Neural cell (in vitro differentiated cells): ENCODE measurements at regions not wholly inside any gene's neighbourhood (a gene's known extent, or its start where the extent isn't known, plus 50 kb on each side); places are given as distances from the start of the nearest gene placed in this dataset.

Experiments used
- H2AFZ ChIP-seq: fragments of 200-600, 300-800 bp; sonication (generic), shearing (Covaris generic); 2 replicates; pipeline ENCODE4 v1.6.0; 2014; ENCODE audit warnings: low read depth, mild to moderate bottlenecking, antibody characterized with exemption, low read length, moderate library complexity
- H3F3A ChIP-seq: fragments of 200-600 bp; shearing (Covaris generic); 2 replicates; pipeline ENCODE4 v1.6.1; 2016; ENCODE audit warnings: mild to moderate bottlenecking, moderate library complexity, mixed read lengths, antibody characterized with exemption, low read length; ENCODE audit not compliant: insufficient read depth, poor library complexity, severe bottlenecking
- H3K27ac ChIP-seq: fragments of 200-600, 300-800 bp; sonication (generic), shearing (Covaris generic); 2 replicates; pipeline ENCODE4 v1.5.1; 2014; ENCODE audit warnings: mild to moderate bottlenecking, low read length, moderate library complexity
- H3K27me3 ChIP-seq: fragments of 300-800, 200-600 bp; sonication (generic), shearing (Covaris generic); 2 replicates; pipeline ENCODE4 v1.6.0; 2014; ENCODE audit warnings: mild to moderate bottlenecking, low read depth, low read length, moderate library complexity; ENCODE audit not compliant: insufficient read depth
- H3K36me3 ChIP-seq: fragments of 300-800, 200-600 bp; sonication (generic), shearing (Covaris generic); 2 replicates; pipeline ENCODE4 v1.5.1; 2014; ENCODE audit warnings: mild to moderate bottlenecking, antibody characterized with exemption, low read length, moderate library complexity; ENCODE audit not compliant: insufficient read depth
- H3K4me2 ChIP-seq: fragments of 300-800, 200-600 bp; sonication (generic), shearing (Covaris generic); 2 replicates; pipeline ENCODE4 v1.6.0; 2014; ENCODE audit warnings: mild to moderate bottlenecking, low read length
- H3K4me3 ChIP-seq: fragments of 300-800, 200-600 bp; sonication (generic), shearing (Covaris generic); 2 replicates; pipeline ENCODE4 v1.5.1; 2014; ENCODE audit warnings: mild to moderate bottlenecking, low read length, moderate library complexity
- H3K79me2 ChIP-seq: fragments of 200-600 bp; shearing (Covaris generic); replicated peaks from 2 replicates; pipeline ENCODE4 v1.6.0; 2014; ENCODE audit warnings: mild to moderate bottlenecking, low read length, moderate library complexity; ENCODE audit not compliant: insufficient read depth
- H3K9ac ChIP-seq: fragments of 300-800, 200-600 bp; sonication (generic), shearing (Covaris generic); 2 replicates; pipeline ENCODE4 v1.6.1; 2016; ENCODE audit warnings: mild to moderate bottlenecking, low read length, mixed read lengths
- H3K9me2 ChIP-seq: fragments of 200-600 bp; shearing (Covaris generic); 2 replicates; pipeline ENCODE4 v1.6.1; 2016; ENCODE audit warnings: mild to moderate bottlenecking, low read length, mixed read lengths; ENCODE audit not compliant: insufficient read depth
- H3K9me3 ChIP-seq: fragments of 200-600, 300-800 bp; sonication (generic), shearing (Covaris generic); 2 replicates; pipeline ENCODE4 v1.6.1; 2016; ENCODE audit warnings: mild to moderate bottlenecking, mixed run types, low read length, moderate library complexity, mixed read lengths
- H4K20me1 ChIP-seq: fragments of 200-600 bp; shearing (Covaris generic); 2 replicates; pipeline ENCODE4 v1.6.1; 2016; ENCODE audit warnings: mild to moderate bottlenecking, mixed run types; ENCODE audit not compliant: insufficient read depth
- EP300 ChIP-seq: fragments of 450-650 bp; conservative IDR thresholded peaks from 2 replicates; pipeline ENCODE4 v1.6.1; 2014; ENCODE audit warnings: antibody characterized with exemption, mild to moderate bottlenecking, moderate library complexity; ENCODE audit not compliant: poor library complexity, severe bottlenecking
- EZH2 ChIP-seq: fragments of 200-600, 300-800 bp; shearing (Covaris generic), sonication (generic); IDR thresholded peaks from 2 replicates; pipeline ENCODE4 v1.6.1; 2014; ENCODE audit warnings: antibody characterized with exemption, low read length, borderline replicate concordance, mild to moderate bottlenecking; ENCODE audit not compliant: insufficient read depth, poor library complexity, severe bottlenecking
- MXI1 ChIP-seq: fragments of 450-650 bp; conservative IDR thresholded peaks from 2 replicates; pipeline ENCODE4 v1.6.1; 2014; ENCODE audit warnings: antibody characterized with exemption, mild to moderate bottlenecking; ENCODE audit not compliant: poor library complexity, severe bottlenecking
- POLR2AphosphoS5 ChIP-seq: IDR thresholded peaks from 2 replicates; pipeline ENCODE4 v1.6.1; 2012
- RAD21 ChIP-seq: fragments of 450-650 bp; conservative IDR thresholded peaks from 2 replicates; pipeline ENCODE4 v1.6.1; 2014; ENCODE audit warnings: antibody characterized with exemption, mild to moderate bottlenecking, moderate library complexity
- SMC3 ChIP-seq: fragments of 450-650 bp; conservative IDR thresholded peaks from 2 replicates; pipeline ENCODE4 v1.6.1; 2014; ENCODE audit warnings: antibody characterized with exemption, mild to moderate bottlenecking, moderate library complexity; ENCODE audit not compliant: poor library complexity
- TAF1 ChIP-seq: IDR thresholded peaks from 2 replicates; pipeline ENCODE4 v1.6.1; 2012; ENCODE audit warnings: low read depth
- TF ChIP-seq, protein P1 (sequence below): fragments of 450-650 bp; IDR thresholded peaks from 2 replicates; pipeline ENCODE4 v1.5.1; 2014; ENCODE audit warnings: antibody characterized with exemption, mild to moderate bottlenecking, moderate library complexity; ENCODE audit not compliant: poor library complexity, severe bottlenecking
- TF ChIP-seq, protein P2 (sequence below): IDR thresholded peaks from 2 replicates; pipeline ENCODE4 v1.6.1; 2012; ENCODE audit warnings: borderline replicate concordance

DNA sequence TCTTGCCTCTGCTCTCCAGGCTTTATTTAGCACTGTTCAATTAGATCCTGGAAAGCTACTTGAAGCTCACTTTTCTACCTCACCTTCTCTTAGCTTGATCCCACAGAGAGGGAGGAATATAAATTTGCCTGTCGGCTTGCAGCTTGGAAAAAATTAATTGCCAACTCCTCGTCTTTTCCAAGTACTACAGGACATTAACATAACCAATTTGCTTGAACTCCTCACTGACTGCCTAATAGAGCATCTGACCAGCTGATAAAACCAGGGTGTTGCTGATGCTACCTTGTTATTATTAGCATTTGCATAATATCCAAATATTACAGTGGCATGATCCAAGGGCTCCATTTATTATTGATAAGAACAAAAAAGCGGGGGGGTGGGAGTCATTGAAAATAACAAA is 561.8 kb downstream of the MCTP2 start:
- H3K36me3 ChIP-seq, result no peaks in the 10 kb centered on the region
- H3F3A ChIP-seq, result no peaks in the 10 kb centered on the region
- H4K20me1 ChIP-seq, result no peaks in the 10 kb centered on the region
- no peak overlapping the region for H3K4me2 ChIP-seq
- no peak overlapping the region for H3K9ac ChIP-seq
- H3K27me3 ChIP-seq, result no peaks in the 10 kb centered on the region
- H3K79me2 ChIP-seq, result no peaks in the 10 kb centered on the region
- no peak overlapping the region for H2AFZ ChIP-seq
- no peak overlapping the region for H3K4me3 ChIP-seq
- TF ChIP-seq EP300, result no peak
- no peak for TF ChIP-seq MXI1
- TF ChIP-seq SMC3, result no peak
- no peak for TF ChIP-seq RAD21
- no peak for TF ChIP-seq POLR2AphosphoS5
- TF ChIP-seq, protein P1, sequence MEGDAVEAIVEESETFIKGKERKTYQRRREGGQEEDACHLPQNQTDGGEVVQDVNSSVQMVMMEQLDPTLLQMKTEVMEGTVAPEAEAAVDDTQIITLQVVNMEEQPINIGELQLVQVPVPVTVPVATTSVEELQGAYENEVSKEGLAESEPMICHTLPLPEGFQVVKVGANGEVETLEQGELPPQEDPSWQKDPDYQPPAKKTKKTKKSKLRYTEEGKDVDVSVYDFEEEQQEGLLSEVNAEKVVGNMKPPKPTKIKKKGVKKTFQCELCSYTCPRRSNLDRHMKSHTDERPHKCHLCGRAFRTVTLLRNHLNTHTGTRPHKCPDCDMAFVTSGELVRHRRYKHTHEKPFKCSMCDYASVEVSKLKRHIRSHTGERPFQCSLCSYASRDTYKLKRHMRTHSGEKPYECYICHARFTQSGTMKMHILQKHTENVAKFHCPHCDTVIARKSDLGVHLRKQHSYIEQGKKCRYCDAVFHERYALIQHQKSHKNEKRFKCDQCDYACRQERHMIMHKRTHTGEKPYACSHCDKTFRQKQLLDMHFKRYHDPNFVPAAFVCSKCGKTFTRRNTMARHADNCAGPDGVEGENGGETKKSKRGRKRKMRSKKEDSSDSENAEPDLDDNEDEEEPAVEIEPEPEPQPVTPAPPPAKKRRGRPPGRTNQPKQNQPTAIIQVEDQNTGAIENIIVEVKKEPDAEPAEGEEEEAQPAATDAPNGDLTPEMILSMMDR, result no peak
- TF ChIP-seq, protein P2, sequence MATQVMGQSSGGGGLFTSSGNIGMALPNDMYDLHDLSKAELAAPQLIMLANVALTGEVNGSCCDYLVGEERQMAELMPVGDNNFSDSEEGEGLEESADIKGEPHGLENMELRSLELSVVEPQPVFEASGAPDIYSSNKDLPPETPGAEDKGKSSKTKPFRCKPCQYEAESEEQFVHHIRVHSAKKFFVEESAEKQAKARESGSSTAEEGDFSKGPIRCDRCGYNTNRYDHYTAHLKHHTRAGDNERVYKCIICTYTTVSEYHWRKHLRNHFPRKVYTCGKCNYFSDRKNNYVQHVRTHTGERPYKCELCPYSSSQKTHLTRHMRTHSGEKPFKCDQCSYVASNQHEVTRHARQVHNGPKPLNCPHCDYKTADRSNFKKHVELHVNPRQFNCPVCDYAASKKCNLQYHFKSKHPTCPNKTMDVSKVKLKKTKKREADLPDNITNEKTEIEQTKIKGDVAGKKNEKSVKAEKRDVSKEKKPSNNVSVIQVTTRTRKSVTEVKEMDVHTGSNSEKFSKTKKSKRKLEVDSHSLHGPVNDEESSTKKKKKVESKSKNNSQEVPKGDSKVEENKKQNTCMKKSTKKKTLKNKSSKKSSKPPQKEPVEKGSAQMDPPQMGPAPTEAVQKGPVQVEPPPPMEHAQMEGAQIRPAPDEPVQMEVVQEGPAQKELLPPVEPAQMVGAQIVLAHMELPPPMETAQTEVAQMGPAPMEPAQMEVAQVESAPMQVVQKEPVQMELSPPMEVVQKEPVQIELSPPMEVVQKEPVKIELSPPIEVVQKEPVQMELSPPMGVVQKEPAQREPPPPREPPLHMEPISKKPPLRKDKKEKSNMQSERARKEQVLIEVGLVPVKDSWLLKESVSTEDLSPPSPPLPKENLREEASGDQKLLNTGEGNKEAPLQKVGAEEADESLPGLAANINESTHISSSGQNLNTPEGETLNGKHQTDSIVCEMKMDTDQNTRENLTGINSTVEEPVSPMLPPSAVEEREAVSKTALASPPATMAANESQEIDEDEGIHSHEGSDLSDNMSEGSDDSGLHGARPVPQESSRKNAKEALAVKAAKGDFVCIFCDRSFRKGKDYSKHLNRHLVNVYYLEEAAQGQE, result no peak
- H3K9me2 ChIP-seq, result no peaks in the 10 kb centered on the region
- no peak overlapping the region for H3K27ac ChIP-seq
- H3K9me3 ChIP-seq, result no peaks in the 10 kb centered on the region

DNA sequence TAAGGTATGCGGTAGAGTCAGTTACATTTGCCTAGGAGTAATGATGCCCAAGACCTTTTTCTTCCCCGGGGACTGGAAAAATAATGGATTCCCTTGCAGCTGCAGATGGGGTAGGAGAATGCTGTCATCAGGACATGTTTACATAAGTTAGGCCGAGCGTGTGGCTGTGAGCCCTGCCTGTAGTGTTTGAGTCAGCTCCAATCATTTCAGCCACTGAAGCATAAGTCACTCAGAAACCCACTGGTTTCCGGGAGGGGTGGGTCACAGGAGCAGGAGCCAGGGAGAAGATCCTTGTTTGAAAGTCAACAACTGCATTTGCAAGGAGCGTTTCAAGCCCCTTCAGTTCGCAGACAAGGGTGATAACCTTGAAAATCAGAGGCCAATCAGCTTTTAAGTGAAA is 562.3 kb downstream of the MCTP2 start:
- no peaks in the 10 kb centered on the region for H3K9me2 ChIP-seq
- H3K4me3 ChIP-seq, result no peak overlapping the region
- no peaks in the 10 kb centered on the region for H3F3A ChIP-seq
- no peak overlapping the region for H3K4me2 ChIP-seq
- no peak overlapping the region for H3K27ac ChIP-seq
- no peak overlapping the region for H3K9ac ChIP-seq
- no peak overlapping the region for H2AFZ ChIP-seq
- H3K79me2 ChIP-seq, result no peaks in the 10 kb centered on the region
- H3K9me3 ChIP-seq, result no peaks in the 10 kb centered on the region
- H3K27me3 ChIP-seq, result no peaks in the 10 kb centered on the region
- no peaks in the 10 kb centered on the region for H4K20me1 ChIP-seq
- H3K36me3 ChIP-seq, result no peaks in the 10 kb centered on the region
- no peak for TF ChIP-seq SMC3
- TF ChIP-seq MXI1, result no peak
- TF ChIP-seq, protein P2, result no peak
- TF ChIP-seq, protein P1, result no peak
- TF ChIP-seq EP300, result no peak
- no peak for TF ChIP-seq EZH2
- no peak for TF ChIP-seq TAF1
- TF ChIP-seq POLR2AphosphoS5, result no peak
- no peak for TF ChIP-seq RAD21
